GM19193 (cell line): ENCODE measurements at regions not wholly inside any gene's neighbourhood (a gene's known extent, or its start where the extent isn't known, plus 50 kb on each side); places are given as distances from the start of the nearest gene placed in this dataset.
A peak's percentile ranks its signal among the peaks of the same experiment; 100 is the strongest.

Experiments
- POLR2A ChIP-seq: IDR thresholded peaks from 4 replicates; pipeline ENCODE4 v1.6.1; 2011; ENCODE audit not compliant: insufficient read depth, insufficient read length; ENCODE audit errors: extremely low read depth

DNA sequence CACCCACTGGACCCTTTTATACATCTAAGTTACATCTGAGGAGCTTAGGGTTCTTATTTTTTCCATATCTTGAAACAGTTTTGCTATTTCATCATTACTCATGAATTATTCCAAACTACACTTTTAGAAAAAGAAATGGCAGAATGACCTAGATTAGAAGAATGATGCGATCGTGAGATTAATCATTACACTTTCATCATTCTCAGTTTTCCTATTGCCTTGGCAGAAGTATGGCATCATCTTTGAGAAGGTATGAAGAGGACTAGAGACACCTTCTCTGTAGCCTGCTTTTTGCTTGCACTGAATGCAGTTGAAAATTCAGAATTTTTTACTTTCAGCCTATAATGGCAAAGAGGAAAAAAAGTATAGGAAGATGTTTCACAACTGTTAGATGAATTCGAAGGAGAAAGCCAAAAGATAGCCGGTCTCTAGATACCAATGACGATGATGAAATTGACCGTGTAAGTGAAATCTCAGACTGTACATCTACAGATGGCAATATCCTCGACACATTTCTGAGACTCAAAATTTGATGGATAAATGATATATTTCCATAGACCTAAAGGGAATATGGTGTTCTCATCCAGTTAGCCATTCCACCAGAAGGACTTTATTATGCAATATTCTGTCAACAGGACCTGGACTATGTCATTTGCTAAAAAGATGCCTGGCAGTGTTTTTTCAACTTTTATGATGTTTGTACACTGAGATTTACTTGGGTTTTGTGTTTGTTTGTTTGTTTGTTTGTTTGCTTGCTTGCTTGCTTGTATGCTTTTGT, 191.8 kb downstream of the TOMM20 start:
- TF ChIP-seq POLR2A = no peak

DNA sequence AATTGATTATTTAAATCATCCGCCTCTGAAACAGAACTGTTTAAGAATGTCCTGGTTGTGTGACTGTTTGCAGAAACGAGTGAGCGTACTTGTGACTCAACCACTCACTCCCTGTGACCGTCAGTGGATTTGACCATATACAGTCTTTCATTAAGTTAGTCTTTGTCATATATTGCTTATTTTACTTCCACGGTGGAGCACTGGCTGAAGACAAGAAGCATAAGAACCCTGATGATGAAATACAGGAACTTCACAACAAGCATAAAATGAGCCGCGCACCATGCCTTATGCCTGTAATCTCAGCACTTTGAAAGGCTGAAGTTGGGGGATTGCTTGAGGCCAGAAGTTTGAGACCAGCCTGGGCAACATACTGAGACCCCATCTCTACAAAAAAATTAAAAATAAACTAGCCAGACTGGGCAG, 194.0 kb downstream of the TOMM20 start:
- TF ChIP-seq POLR2A = no peak

DNA sequence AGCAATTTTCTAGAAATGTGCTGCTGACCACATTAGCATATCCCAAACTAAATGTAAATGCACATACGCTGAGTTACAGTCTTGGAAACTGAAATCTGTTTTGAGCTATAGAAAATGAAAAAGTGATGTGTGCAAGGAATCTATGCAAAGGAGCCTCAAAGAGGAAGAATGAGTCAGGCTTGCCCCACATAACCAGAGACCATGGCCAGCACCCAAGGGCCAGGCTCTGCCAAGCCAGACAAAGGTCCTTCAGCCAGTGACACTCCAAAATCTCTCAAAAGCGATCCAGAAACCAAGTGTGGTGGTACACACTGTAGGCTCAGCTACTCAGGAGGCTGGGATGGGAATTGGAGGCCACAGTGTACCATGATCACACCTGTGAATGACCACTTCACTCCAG, 195.2 kb downstream of the TOMM20 start:
- TF ChIP-seq POLR2A = no peak

DNA sequence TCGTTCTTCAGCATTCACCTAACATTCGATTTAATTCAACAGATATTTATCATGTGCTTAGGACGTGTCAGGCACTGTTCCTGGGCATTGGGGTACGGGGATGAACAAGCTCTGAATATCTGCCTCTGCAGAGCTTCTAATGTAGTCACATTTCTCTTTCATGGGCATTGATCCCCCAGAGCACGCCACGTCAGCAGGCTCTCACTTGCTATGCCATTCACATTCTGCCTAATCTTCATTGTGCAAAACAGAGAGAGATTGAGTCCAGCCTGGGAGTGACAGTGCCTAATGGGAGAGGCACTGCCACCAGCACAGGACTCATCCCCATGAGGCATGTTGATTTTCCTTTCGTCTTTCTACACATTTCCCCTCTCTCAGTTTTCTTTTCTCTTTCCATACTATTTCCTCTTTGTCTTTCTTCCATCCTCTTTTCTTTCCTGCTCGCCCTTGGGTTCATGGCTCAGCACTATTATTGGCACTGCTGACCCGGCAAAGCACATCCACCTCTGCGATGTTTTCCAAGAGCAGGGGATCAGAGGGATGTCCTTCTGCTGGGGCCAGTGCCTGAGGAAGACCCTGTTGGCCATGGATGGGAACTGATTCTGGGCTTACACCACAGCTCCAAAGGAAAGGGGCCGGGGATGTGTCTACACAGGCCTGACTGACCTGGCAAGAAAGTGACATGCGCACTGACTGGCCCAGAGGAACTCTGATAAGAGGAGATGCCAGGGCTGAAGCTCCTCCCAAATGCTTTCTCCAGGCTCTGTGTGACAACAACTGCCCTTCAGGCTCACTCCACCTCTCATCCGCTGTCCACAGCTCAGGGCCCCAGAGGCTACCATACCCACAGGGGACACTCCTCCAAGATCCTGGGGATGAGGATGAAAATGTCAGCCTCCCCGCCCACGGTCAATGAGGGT, 195.9 kb downstream of the TOMM20 start:
- TF ChIP-seq POLR2A = no peak

DNA sequence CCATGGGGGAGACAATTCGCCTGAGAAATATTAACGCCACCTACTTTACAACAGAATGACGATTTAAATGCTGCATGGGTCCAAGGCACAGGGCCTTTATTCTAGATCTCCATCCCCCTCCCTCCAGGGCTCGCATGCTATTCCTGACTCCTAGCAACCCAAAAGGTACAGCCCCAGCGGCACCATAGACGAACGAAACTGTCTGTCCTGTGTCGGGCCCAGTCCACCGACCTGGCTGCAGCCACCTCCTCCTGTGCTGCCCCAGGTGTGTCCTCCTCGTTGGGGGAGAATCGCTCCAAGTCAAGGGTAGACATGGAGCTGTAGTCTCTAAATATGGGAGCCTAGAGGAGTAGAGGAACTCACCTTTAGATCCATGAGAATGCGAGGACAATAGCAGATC, 196.5 kb downstream of the TOMM20 start:
- TF ChIP-seq POLR2A = no peak

DNA sequence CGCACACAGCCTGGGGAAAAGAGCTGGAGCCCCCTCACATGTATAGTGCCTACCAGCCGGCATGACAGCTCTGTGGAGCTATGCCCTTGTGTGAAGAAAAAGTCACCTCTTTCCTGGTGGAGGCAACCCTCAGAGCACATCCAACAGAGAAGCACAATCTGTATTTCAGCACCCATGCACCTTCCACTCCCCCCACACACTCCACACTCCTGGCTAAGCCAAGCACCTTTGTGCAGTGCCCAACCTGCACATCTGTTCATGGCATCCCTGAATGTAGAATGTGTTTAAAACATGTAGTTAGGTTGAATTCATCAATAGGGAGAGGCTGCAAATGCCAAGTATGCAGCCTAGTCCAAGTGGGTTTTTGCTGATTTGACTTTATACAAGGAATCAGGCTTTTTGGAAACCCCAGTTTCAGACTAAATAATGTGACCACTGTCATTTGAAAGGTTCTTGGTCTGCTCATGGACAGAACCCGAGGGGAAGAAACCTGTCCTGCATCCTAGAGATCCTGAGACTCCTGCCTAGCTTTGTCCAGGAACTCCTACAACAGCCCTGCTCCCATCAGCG, 197.1 kb downstream of the TOMM20 start:
- TF ChIP-seq POLR2A = no peak

DNA sequence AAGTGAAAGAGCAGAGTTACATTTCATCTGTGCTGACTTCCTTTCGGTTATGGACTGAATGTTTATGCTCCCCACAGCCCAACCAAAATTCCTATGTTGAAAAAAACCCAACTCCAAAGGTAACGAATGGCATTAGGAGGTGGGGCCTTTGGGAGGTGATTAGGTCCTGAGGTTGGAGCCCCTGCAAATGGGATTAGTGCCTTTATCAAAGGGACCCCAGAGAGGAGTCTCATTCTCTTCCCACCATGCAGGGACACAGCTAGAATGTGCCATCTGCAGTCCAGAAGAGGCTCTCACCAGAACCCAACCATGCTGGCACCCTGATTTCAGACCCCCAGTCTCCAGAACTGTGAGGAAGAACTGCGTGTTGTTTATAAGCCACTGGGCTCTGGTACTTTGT, 199.3 kb downstream of the TOMM20 start:
- TF ChIP-seq POLR2A = no peak

DNA sequence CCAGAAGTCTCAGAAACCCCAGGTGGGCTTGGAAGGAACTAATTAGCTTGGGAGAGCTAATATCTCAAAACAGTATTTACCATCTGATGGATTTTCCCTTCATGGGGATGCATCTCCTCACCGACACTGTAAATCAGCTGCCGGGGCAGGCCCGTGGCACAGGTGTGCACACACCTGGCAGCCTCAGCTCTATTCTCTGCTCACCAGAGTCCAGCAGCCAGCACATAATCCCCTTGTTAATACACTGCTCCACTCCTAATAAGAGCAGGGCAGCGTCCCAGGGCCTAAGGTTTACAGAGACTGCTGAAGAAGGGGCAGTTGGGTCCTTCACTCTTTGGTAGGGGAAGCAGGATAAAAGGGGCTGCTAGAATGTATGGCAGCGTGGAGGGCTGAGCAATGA, 200.0 kb downstream of the TOMM20 start:
- no peak for TF ChIP-seq POLR2A

DNA sequence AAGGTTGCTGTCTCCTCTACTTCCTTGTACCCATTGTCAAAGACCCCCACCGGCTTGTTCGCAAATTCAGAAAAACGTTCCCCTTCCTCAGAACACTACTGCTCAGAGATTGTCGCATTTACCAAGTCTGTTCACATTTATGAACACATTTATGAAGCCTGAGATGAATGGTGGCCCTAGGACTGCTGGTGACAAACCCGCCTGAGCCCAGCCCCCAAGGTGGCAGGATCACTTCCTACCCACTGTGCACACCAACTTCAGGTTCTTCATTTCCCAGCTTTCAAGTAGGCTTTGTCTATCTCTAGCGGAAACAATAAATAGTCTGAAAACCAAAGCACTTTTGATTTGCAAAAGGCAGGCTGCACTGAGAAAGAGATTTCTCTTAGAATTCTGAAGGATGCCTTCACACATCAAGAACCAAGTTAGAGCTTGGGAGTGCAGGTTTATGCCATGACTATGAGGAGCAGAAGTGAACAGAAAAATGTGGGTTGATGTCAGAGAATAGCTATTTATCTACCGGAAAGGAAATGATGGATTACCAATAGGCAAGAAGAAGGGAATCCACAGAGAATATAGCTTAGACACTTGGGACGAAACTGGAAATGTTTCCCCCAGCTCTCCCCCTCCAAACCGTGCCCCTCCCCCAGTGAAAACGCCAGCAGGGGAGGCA, 200.5 kb downstream of the TOMM20 start:
- TF ChIP-seq POLR2A = no peak

DNA sequence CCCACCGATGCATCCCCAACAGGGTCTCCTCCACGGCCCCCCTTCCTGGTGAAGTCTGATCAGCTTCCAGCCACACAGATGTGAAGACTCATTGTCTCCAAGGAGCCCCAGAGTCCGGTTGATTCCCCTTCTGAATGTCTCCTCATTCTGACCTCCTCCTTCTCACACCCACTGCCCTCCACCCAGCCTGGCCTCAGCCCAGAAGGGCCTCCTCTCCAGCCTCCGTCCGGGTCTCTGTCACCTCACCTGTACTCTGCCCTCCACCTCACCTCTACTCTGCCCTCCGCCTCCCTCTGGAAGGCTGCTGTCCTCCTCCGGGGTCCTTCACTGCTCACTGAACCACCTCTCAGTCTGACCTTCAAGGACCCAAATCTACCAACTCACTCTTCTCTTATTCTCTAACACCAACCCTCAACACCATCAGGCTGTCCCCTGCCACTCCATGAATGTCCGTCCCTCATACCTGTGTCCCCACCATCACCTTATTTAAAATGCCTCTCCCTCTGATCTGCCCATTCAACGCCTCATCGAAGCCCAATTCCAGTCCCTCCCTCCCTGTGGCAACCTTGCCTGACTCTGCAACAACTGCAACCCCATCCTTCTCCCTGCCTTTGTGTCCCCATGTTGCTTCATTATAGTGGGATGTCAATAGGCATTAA, 201.2 kb downstream of the TOMM20 start:
- TF ChIP-seq POLR2A = peak; percentile 37

DNA sequence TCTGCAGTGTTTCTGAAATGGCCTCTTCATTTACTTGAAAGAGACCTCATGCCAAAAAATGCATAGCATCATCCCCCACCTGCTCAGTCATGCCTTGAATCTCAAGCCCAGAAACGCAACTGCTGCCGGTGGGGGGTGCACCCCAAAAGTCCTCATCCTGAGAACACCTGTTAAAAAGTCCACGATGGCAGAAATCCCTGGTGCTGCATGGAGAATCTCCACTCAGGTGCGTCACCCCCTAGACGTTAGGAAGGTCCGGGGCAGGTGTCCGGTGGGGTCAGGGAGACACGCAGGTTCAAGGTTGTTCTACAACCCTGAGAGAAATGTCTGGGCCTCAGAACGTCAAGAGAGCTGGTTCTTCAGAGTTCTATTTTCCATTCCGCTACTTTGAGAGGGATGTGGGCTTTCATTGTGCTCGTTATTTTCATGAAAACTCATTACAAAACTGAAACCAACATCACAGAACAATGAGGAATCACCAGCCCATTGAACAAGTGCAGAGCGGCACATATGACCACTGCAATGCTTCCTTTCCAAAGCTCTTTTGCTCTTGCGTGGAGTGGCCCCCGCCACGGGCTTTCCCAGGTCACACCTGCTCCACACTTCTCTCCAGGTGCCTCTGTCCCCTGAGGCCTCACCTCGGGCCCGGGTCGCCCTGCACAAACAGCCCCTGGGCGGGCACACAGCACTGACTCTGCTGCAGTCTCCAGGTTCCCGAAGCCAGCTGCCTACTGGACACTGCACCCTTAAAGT, 201.9 kb downstream of the TOMM20 start:
- TF ChIP-seq POLR2A = peak; percentile 42

DNA sequence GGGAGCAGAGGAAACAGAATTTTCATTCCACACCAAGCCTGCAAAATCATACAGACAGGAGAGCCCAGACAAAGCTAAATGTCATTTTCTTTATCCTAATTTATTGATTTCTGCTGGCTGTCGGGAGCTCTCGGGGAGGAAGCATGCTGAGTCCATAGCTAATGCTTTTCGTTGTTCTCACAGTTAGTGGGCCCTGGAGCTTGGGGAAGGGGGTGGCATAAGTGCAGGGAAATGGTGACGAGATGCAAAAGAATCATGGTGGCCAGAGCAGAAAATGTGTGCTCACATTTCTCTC, 202.4 kb downstream of the TOMM20 start:
- TF ChIP-seq POLR2A = no peak

DNA sequence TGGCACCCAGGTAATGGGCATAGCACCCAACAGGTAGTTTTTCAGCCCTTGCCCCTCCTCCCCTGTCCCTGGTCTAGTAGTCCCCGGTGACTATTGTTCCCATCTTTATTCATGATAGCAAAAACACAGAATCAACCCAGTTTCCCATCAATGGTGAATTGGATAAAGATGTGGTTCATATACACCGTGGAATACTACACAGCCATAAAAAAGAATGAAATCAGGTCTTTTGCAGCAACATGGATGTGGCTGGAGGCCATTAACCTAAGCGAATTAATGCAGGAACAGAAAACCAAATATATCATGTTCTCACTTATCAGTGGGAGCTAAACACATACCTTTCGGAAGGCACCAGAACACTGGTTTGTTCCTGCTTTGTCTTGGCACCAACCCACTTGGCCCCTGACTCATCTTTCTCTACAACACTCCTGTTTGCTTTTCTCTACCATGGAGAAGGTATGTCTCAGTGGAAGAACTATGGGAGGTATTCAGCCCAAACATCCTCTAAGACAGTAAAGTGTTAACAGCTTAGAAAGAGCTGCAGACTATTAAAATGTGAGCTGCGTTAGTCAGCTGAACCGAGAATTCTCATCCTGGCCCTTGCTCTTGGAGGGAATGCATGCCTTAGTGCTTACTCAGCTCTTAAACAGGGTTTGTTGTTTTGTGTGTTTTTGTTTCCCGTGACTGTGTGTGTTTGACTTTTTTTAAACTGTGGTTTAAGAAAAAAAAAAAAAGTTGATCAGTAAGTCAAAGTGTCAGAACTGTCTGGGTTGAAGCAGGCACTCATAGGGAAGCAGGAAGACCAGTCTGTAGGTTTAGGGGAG, 203.0 kb downstream of the TOMM20 start:
- TF ChIP-seq POLR2A = no peak
